Fibroblast of lung (primary cell): ENCODE measurements at regions not wholly inside any gene's neighbourhood (a gene's known extent, or its start where the extent isn't known, plus 50 kb on each side); places are given as distances from the start of the nearest gene placed in this dataset.

ENCODE experiments used
- DNase-seq, 2 donors: peaks; one replicate each; pipeline versions ENCODE4 v3.0.0 to v3.0.0-alpha.2; 2010; ENCODE audit warnings: low read depth in 2 of 2
- H2AFZ ChIP-seq: 2 replicates; pipeline ENCODE4 v1.5.1; 2012; ENCODE audit warnings: low read length, control low read depth, inconsistent platforms
- H3K27ac ChIP-seq: 2 replicates; pipeline ENCODE4 v1.5.1; 2011; ENCODE audit warnings: low read length, control low read depth; ENCODE audit not compliant: insufficient read depth
- H3K27me3 ChIP-seq: 2 replicates; pipeline ENCODE4 v1.5.1; 2011; ENCODE audit warnings: mild to moderate bottlenecking, low read length; ENCODE audit not compliant: control insufficient read depth, insufficient read depth
- H3K36me3 ChIP-seq: 2 replicates; pipeline ENCODE4 v1.5.1; 2011; ENCODE audit warnings: low read length; ENCODE audit not compliant: control insufficient read depth, insufficient read depth
- H3K4me1 ChIP-seq: 2 replicates; pipeline ENCODE4 v1.5.1; 2011; ENCODE audit warnings: low read length; ENCODE audit not compliant: control insufficient read depth, insufficient read depth; ENCODE audit errors: extremely low read depth
- H3K4me2 ChIP-seq: 2 replicates; pipeline ENCODE4 v1.5.1; 2011; ENCODE audit warnings: low read length, control low read depth; ENCODE audit not compliant: insufficient read depth; ENCODE audit errors: extremely low read depth
- H3K4me3 ChIP-seq, 4 experiments: fragments of 200-600 bp in 1 of 4; sonication (generic) in 1 of 4; replicated peaks in 1 of 4; 2 replicates each; pipeline ENCODE4 v1.5.1; 2011 to 2016; ENCODE audit warnings: low read length in 4 of 4, low read depth in 3 of 4, mild to moderate bottlenecking in 3 of 4, control low read depth in 2 of 4, inconsistent platforms in 1 of 4, mixed read lengths in 1 of 4; ENCODE audit not compliant: insufficient read depth in 1 of 4; ENCODE audit errors: control extremely low read depth in 1 of 4
- H3K79me2 ChIP-seq: 2 replicates; pipeline ENCODE4 v1.5.1; 2012; ENCODE audit warnings: mild to moderate bottlenecking, low read length, inconsistent platforms; ENCODE audit not compliant: control insufficient read depth, insufficient read depth
- H3K9ac ChIP-seq: 2 replicates; pipeline ENCODE4 v1.5.1; 2011; ENCODE audit warnings: mild to moderate bottlenecking, low read length, control low read depth; ENCODE audit not compliant: insufficient read depth
- H3K9me3 ChIP-seq: 2 replicates; pipeline ENCODE4 v1.5.1; 2012; ENCODE audit warnings: low read depth, low read length; ENCODE audit not compliant: control insufficient read depth, insufficient read depth
- H4K20me1 ChIP-seq: 2 replicates; pipeline ENCODE4 v1.5.1; 2011; ENCODE audit warnings: low read length; ENCODE audit not compliant: control insufficient read depth, insufficient read depth; ENCODE audit errors: extremely low read depth
- EZH2 ChIP-seq: IDR thresholded peaks from 2 replicates; pipeline ENCODE4 v1.5.1; 2012; ENCODE audit warnings: low read length, control low read depth, mild to moderate bottlenecking; ENCODE audit errors: missing control alignments
- TF ChIP-seq, protein P1 (sequence below), 2 donors: IDR thresholded peaks in 1 of 2; conservative IDR thresholded peaks in 1 of 2; 1 replicate in 1 of 2; 2 replicates in 1 of 2; pipeline ENCODE4 v1.5.1; 2011 to 2012; ENCODE audit warnings: low read length in 2 of 2, control low read depth in 1 of 2, inconsistent platforms in 1 of 2, low read depth in 1 of 2, mild to moderate bottlenecking in 1 of 2

DNA sequence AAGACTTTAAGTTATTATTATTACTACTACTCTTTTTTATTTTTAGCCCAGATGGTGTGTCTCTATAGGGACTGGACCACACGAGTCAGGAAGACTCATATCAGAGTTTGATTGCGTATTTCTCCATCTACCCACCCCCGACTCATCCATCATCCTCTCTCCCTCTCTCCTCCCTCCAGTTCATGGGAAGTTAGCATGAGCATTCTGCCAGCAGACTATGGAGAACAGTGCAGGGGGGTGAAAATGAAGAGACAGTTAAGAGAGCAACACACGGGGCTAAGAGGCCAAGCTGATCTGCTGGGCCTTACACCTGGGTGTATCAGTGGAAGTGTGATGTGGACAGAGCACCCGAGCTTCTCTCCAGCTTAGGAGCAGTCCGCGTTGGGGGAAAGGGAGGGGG is 95.0 kb downstream of the UQCRFS1 start:
- Histone ChIP-seq H3K27me3 (no peaks in the 10 kb centered on the region), H3K9me3 (no peaks in the 10 kb centered on the region), H2AFZ (no peak overlapping the region), H3K27ac (no peak overlapping the region), H3K79me2 (no peaks in the 10 kb centered on the region), H3K4me2 (no peak overlapping the region), H3K4me1 (no peaks in the 10 kb centered on the region), H4K20me1 (no peaks in the 10 kb centered on the region), H3K4me3 (no peak overlapping the region), H3K9ac (no peak overlapping the region), H3K36me3 (no peaks in the 10 kb centered on the region)
- DNase-seq = no peak
- TF ChIP-seq, protein P1, sequence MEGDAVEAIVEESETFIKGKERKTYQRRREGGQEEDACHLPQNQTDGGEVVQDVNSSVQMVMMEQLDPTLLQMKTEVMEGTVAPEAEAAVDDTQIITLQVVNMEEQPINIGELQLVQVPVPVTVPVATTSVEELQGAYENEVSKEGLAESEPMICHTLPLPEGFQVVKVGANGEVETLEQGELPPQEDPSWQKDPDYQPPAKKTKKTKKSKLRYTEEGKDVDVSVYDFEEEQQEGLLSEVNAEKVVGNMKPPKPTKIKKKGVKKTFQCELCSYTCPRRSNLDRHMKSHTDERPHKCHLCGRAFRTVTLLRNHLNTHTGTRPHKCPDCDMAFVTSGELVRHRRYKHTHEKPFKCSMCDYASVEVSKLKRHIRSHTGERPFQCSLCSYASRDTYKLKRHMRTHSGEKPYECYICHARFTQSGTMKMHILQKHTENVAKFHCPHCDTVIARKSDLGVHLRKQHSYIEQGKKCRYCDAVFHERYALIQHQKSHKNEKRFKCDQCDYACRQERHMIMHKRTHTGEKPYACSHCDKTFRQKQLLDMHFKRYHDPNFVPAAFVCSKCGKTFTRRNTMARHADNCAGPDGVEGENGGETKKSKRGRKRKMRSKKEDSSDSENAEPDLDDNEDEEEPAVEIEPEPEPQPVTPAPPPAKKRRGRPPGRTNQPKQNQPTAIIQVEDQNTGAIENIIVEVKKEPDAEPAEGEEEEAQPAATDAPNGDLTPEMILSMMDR (conservative IDR thresholded peaks at IDR 0.05 in 1 of 2, IDR thresholded peaks at IDR 0.05 in 1 of 2; ENCODE audit: low read depth in 1 of 2, low read length in 2 of 2) = no peak
- no peak for TF ChIP-seq EZH2

DNA sequence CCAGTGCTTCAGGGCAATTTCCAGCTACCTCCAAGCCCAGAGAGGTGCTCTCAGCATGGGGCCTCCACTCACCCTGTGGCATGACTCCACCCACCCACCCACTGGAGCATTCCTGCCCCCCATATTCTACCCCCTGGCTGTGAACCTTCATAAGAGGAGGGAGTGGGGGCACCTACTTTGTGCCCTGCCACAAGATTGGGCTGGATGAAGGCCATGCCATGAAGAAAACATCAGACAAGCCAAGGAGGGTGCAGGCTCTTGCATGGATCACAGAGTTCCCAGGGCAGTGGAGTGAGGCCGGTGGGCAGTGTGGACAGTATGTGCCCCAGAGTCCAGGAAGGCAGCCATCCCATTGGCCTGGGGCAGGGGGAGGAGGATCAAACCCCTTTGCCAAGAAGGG is 97.8 kb downstream of the UQCRFS1 start:
- TF ChIP-seq, protein P1 (conservative IDR thresholded peaks at IDR 0.05 in 1 of 2, IDR thresholded peaks at IDR 0.05 in 1 of 2; ENCODE audit: low read depth in 1 of 2, low read length in 2 of 2) = no peak
- no peak for TF ChIP-seq EZH2
- Histone ChIP-seq H4K20me1 (no peaks in the 10 kb centered on the region), H3K4me2 (no peak overlapping the region), H3K4me1 (no peaks in the 10 kb centered on the region), H3K9me3 (no peaks in the 10 kb centered on the region), H3K27me3 (no peaks in the 10 kb centered on the region), H3K4me3 (no peak overlapping the region), H3K79me2 (no peaks in the 10 kb centered on the region), H3K36me3 (no peaks in the 10 kb centered on the region), H2AFZ (no peak overlapping the region), H3K9ac (no peak overlapping the region), H3K27ac (no peak overlapping the region)
- no peak for DNase-seq

DNA sequence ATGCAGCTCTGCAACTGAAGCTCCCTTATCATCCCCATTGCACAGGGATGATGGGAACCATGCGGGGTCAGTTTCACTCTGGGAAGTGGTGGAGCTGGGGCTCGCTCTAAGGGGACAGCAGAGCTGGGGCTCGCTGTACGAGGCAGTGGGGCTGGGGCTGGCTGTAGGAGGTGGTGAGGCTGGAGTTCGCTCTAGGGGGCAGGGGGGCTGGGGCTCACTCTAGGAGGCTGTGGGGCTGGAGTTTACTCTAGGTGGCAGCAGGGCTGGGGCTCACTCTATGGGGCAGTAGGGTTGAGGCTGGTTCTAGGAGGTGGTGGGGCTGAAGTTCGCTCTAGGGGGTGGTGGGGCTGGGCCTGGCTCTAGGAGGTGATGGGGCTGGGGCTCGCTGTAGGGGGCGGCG is 99.1 kb downstream of the UQCRFS1 start:
- no peak overlapping the region for H3K4me3 ChIP-seq

More for the DNA sequence above, 99.1 kb downstream of the UQCRFS1 start:
- Histone ChIP-seq H3K36me3 (no peaks in the 10 kb centered on the region), H3K9me3 (no peaks in the 10 kb centered on the region), H3K4me1 (no peaks in the 10 kb centered on the region), H3K79me2 (no peaks in the 10 kb centered on the region), H3K27ac (no peak overlapping the region), H2AFZ (no peak overlapping the region), H3K9ac (no peak overlapping the region), H3K4me2 (no peak overlapping the region), H3K27me3 (no peaks in the 10 kb centered on the region), H4K20me1 (no peaks in the 10 kb centered on the region)
- TF ChIP-seq, protein P1 (conservative IDR thresholded peaks at IDR 0.05 in 1 of 2, IDR thresholded peaks at IDR 0.05 in 1 of 2; ENCODE audit: low read depth in 1 of 2, low read length in 2 of 2) = no peak
- TF ChIP-seq EZH2 = no peak
- DNase-seq = no peak
